ENCODE measurements at regions not wholly inside any gene's neighbourhood (a gene's known extent, or its start where the extent isn't known, plus 50 kb on each side); places are given as distances from the start of the nearest gene placed in this dataset.

GRCh38 chr5:135227064-135228022, 171.7 kb downstream of the MACROH2A1 start:
- DNase-seq (no peak), ATAC-seq (no peak)
- Histone ChIP-seq H3K9me3 (no peaks in the 10 kb centered on the region), H3K4me3 (no peak overlapping the region), H3K36me3 (ENCODE audit: low read depth) (no peaks in the 10 kb centered on the region), H3K4me1 (ENCODE audit: low read depth) (no peaks in the 10 kb centered on the region)
- TF ChIP-seq CTCF (IDR thresholded peaks at IDR 0.05): no peak
- intact Hi-C loops (cut with DNase I, micrococcal nuclease): no loop called here

GRCh38 chr5:135225856-135226560, 173.0 kb downstream of the MACROH2A1 start:
- intact Hi-C loops (cut with DNase I, micrococcal nuclease): no loop called here
- H3K9me3 ChIP-seq: no peaks in the 10 kb centered on the region
- DNase-seq: no peak
- H3K4me3 ChIP-seq: no peak overlapping the region
- H3K36me3 ChIP-seq (ENCODE audit: low read depth): no peaks in the 10 kb centered on the region
- no peak for TF ChIP-seq CTCF (IDR thresholded peaks at IDR 0.05)
- H3K4me1 ChIP-seq (ENCODE audit: low read depth): no peaks in the 10 kb centered on the region
- no peak for ATAC-seq

- no peak for ATAC-seq
- Histone ChIP-seq H3K36me3 (ENCODE audit: low read depth) (no peaks in the 10 kb centered on the region), H3K4me3 (no peak overlapping the region), H3K9me3 (no peaks in the 10 kb centered on the region), H3K4me1 (ENCODE audit: low read depth) (no peaks in the 10 kb centered on the region)
- intact Hi-C loops (cut with DNase I, micrococcal nuclease): no loop called here
- TF ChIP-seq CTCF (IDR thresholded peaks at IDR 0.05): no peak
- no peak for DNase-seq
These were observed 175.0 kb downstream of the MACROH2A1 start for GRCh38 chr5:135223891-135224625.

GRCh38 chr5:135223404-135223803, 175.6 kb downstream of the MACROH2A1 start:
- DNase-seq (no peak), ATAC-seq (no peak)
- Histone ChIP-seq H3K4me1 (ENCODE audit: low read depth) (no peaks in the 10 kb centered on the region), H3K9me3 (no peaks in the 10 kb centered on the region), H3K36me3 (ENCODE audit: low read depth) (no peaks in the 10 kb centered on the region), H3K4me3 (no peak overlapping the region)
- TF ChIP-seq CTCF (IDR thresholded peaks at IDR 0.05): no peak
- intact Hi-C loops (cut with DNase I, micrococcal nuclease): no loop called here

- H3K4me1 ChIP-seq (ENCODE audit: low read depth): no peaks in the 10 kb centered on the region
- no peak for ATAC-seq
- intact Hi-C loops (cut with DNase I, micrococcal nuclease): no loop called here
- DNase-seq: no peak
- H3K36me3 ChIP-seq (ENCODE audit: low read depth): no peaks in the 10 kb centered on the region
- no peaks in the 10 kb centered on the region for H3K9me3 ChIP-seq
- TF ChIP-seq CTCF (IDR thresholded peaks at IDR 0.05): no peak
- no peak overlapping the region for H3K4me3 ChIP-seq
These were observed 176.3 kb downstream of the MACROH2A1 start for GRCh38 chr5:135222771-135223170.
